Spleen (tissue), 11 donors: ENCODE measurements at regions not wholly inside any gene's neighbourhood (a gene's known extent, or its start where the extent isn't known, plus 50 kb on each side); places are given as distances from the start of the nearest gene placed in this dataset.

Source experiments
- DNase-seq: peaks from one replicate; pipeline ENCODE4 v3.0.0-alpha.2; 2020
- H3K27ac ChIP-seq, 8 donors: fragments of 200-600 bp; sonication (generic) in 7 of 8; 1 replicate in 4 of 8; 2 replicates in 4 of 8; pipeline versions ENCODE4 v1.5.0 to v1.8.0; 2016 to 2021; ENCODE audit warnings: inconsistent platforms in 4 of 8, mild to moderate bottlenecking in 4 of 8, moderate library complexity in 1 of 8
- H3K27me3 ChIP-seq, 7 donors: fragments of 200-600 bp; sonication (generic) in 6 of 7; replicated peaks in 1 of 7; 1 replicate in 4 of 7; 2 replicates in 3 of 7; pipeline versions ENCODE4 v1.5.0 to v1.8.0; 2016 to 2021; ENCODE audit warnings: inconsistent platforms in 3 of 7, mild to moderate bottlenecking in 1 of 7
- H3K36me3 ChIP-seq, 6 donors: fragments of 200-600 bp; sonication (generic) in 5 of 6; 1 replicate in 4 of 6; 2 replicates in 2 of 6; pipeline versions ENCODE4 v1.5.0 to v1.8.0; 2016 to 2021; ENCODE audit warnings: inconsistent platforms in 2 of 6
- H3K4me1 ChIP-seq, 6 donors: fragments of 200-600 bp; sonication (generic) in 5 of 6; 1 replicate in 3 of 6; 2 replicates in 3 of 6; pipeline versions ENCODE4 v1.5.0 to v1.8.0; 2016 to 2021; ENCODE audit warnings: inconsistent platforms in 3 of 6
- H3K4me3 ChIP-seq, 8 donors: fragments of 200-600 bp; sonication (generic) in 7 of 8; 1 replicate in 4 of 8; 2 replicates in 4 of 8; pipeline versions ENCODE4 v1.5.0 to v1.8.0; 2016 to 2021; ENCODE audit warnings: inconsistent platforms in 4 of 8, mild to moderate bottlenecking in 4 of 8, moderate library complexity in 2 of 8
- H3K9me3 ChIP-seq, 8 donors: fragments of 200-600 bp; sonication (generic) in 7 of 8; 1 replicate in 4 of 8; 2 replicates in 4 of 8; pipeline versions ENCODE4 v1.5.0 to v1.8.0; 2016 to 2021; ENCODE audit warnings: inconsistent platforms in 4 of 8
- POLR2A ChIP-seq, 3 donors: fragments of 450-650 bp; IDR thresholded peaks; one replicate each; pipeline ENCODE4 v1.5.1; 2017; ENCODE audit warnings: antibody characterized with exemption in 3 of 3, mild to moderate bottlenecking in 1 of 3
- POLR2AphosphoS5 ChIP-seq, 3 donors: sonication (generic); formaldehyde crosslinking; IDR thresholded peaks; one replicate each; pipeline ENCODE4 v1.5.1; 2017; ENCODE audit warnings: antibody characterized with exemption in 3 of 3
- WGBS, 5 donors: extraction: QIAGEN DNeasy Blood & Tissue Kit in 3 of 5; methylation state at CpG; one replicate each; pipeline versions ENCODE4 v1.1.5 to v1.1.7; 2013 to 2018; 5-methylcytosine and 5-hydroxymethylcytosine counted together
- intact Hi-C: fragments of 100-400 bp; cut with DNase I; formaldehyde crosslinking; loops from one replicate; pipeline ENCODE4 v1.15.0; 2023; ENCODE audit warnings: low total_unique reads
- TF ChIP-seq, protein P1 (sequence below), 11 experiments: fragments of 200-600 bp in 7 of 11; fragments of 450-650 bp in 4 of 11; sonication (generic) in 4 of 11; IDR thresholded peaks in 8 of 11; conservative IDR thresholded peaks in 3 of 11; 1 replicate in 7 of 11; 2 replicates in 4 of 11; pipeline versions ENCODE4 v1.4.0 to v1.8.0; 2016 to 2021; ENCODE audit warnings: antibody characterized with exemption in 11 of 11, inconsistent platforms in 4 of 11, mild to moderate bottlenecking in 1 of 11
- donor health status: healthy with polysubstance abuse.
- donor health status: DM: no; HTN: no; CAD: no; lungs with moderate emphysema.
- donor health status: DM: no; HTN: no; CAD: no.
- donor health status: Bipolar disorder and iron deficiency.
- donor health status: healthy.
- donor health status: DM: no; HTN: no; CAD: no.
- donor health status: DM: yes; HTN: yes; CAD: no.

- intact Hi-C loops: no loop called here
- WGBS, 5 donors: 4 to 16% (median 13%) methylated on average over 4 of the region's 4 CpGs
These were observed 1630.1 kb upstream of the TENM4 start for GRCh38 chr11:81070948-81071347.

DNA sequence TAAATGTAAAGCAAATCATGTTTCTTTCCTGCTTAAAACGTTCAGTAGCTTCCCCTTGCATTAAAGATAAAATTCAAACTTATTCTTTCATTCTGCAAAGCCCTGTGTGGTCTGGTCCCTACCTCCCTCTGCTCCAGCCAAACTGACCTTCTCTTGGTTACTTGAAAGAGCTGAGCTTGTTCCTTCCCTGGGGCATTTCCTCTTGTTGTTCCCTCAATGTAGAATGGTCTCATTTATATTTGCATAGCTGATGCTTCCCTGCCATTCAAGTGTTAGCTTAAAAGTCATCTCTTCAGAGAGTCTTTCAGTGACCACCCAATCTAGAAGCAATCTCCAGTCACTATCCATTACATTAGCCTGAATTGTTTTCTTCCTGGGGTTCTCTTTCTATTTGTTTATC is 1618.5 kb upstream of the TENM4 start:
- Histone ChIP-seq H3K4me1 (no peaks in the 10 kb centered on the region), H3K4me3 (no peak overlapping the region), H3K27me3 (no peaks in the 10 kb centered on the region), H3K36me3 (no peaks in the 10 kb centered on the region), H3K9me3 (no peaks in the 10 kb centered on the region), H3K27ac (no peak overlapping the region)
- intact Hi-C loops: no loop called here
- TF ChIP-seq, protein P1, sequence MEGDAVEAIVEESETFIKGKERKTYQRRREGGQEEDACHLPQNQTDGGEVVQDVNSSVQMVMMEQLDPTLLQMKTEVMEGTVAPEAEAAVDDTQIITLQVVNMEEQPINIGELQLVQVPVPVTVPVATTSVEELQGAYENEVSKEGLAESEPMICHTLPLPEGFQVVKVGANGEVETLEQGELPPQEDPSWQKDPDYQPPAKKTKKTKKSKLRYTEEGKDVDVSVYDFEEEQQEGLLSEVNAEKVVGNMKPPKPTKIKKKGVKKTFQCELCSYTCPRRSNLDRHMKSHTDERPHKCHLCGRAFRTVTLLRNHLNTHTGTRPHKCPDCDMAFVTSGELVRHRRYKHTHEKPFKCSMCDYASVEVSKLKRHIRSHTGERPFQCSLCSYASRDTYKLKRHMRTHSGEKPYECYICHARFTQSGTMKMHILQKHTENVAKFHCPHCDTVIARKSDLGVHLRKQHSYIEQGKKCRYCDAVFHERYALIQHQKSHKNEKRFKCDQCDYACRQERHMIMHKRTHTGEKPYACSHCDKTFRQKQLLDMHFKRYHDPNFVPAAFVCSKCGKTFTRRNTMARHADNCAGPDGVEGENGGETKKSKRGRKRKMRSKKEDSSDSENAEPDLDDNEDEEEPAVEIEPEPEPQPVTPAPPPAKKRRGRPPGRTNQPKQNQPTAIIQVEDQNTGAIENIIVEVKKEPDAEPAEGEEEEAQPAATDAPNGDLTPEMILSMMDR (IDR thresholded peaks at IDR 0.05 in 8 of 11, conservative IDR thresholded peaks at IDR 0.05 in 3 of 11): no peak
- TF ChIP-seq POLR2A (IDR thresholded peaks at IDR 0.05) (no peak), POLR2AphosphoS5 (IDR thresholded peaks at IDR 0.05) (no peak)
- WGBS, 5 donors: 9 to 21% (median 13%) methylated on average over 1 of the region's 1 CpG
- no peak for DNase-seq

More at GRCh38 chr11:81070948-81071347, 1630.1 kb upstream of the TENM4 start:
- no peak overlapping the region for H3K27ac ChIP-seq
- H3K27me3 ChIP-seq: no peaks in the 10 kb centered on the region
- DNase-seq: no peak
- peaks cover 0 to 16% (median 9%) of the 10 kb centered on the region in 6 donors for H3K4me1 ChIP-seq
- no peak overlapping the region for H3K4me3 ChIP-seq
- H3K36me3 ChIP-seq: no peaks in the 10 kb centered on the region
- TF ChIP-seq POLR2A (IDR thresholded peaks at IDR 0.05): no peak
- H3K9me3 ChIP-seq: peaks cover 0 to 3% (median 0%) of the 10 kb centered on the region in 8 donors

DNA sequence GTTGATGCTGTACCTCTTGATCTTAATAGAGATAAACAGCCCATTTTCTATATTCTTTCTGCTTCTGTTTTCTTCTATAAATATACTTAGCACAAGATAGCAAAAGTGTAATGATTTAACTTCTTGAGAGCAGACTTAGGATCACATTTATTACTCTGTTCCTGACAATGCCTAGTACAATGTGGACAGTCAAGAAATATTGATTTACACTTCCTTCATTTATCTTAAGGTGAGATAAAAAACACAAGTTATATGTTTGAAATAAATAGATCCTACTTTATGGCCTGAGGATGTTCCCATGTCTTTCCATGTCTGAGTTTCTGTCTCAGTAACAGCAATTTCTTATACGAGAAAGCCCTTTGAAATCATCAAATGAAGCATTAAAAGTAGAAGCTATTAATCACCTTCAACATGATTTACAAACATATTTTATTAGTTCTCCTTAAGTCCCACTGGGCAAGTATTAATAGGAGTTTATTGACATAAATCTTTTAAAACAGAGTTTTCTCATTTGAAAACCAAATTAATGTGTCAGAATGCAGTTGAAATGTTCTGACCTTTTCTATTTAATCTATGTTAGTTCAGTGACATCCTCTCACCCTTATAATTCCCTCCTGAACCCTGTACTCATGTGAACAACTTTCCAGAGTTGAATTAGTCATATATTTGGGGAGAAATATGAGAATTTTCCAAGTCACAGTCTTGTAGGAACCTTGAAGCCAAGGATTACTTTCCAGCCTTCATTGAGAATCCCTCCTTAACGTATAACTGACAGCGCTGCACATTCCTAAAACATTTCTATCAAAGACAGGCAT is 1611.7 kb upstream of the TENM4 start:
- no peak for TF ChIP-seq POLR2AphosphoS5 (IDR thresholded peaks at IDR 0.05)
- TF ChIP-seq POLR2A (IDR thresholded peaks at IDR 0.05): no peak
- TF ChIP-seq, protein P1 (IDR thresholded peaks at IDR 0.05 in 8 of 11, conservative IDR thresholded peaks at IDR 0.05 in 3 of 11): no peak
- Histone ChIP-seq H3K36me3 (no peaks in the 10 kb centered on the region), H3K27ac (no peak overlapping the region), H3K4me3 (no peak overlapping the region), H3K4me1 (no peaks in the 10 kb centered on the region), H3K27me3 (no peaks in the 10 kb centered on the region), H3K9me3 (no peaks in the 10 kb centered on the region)
- 83 to 93% (median 86%) methylated on average over 3 of the region's 3 CpGs for WGBS, 5 donors
- intact Hi-C loops: no loop called here
- DNase-seq: no peak

DNA sequence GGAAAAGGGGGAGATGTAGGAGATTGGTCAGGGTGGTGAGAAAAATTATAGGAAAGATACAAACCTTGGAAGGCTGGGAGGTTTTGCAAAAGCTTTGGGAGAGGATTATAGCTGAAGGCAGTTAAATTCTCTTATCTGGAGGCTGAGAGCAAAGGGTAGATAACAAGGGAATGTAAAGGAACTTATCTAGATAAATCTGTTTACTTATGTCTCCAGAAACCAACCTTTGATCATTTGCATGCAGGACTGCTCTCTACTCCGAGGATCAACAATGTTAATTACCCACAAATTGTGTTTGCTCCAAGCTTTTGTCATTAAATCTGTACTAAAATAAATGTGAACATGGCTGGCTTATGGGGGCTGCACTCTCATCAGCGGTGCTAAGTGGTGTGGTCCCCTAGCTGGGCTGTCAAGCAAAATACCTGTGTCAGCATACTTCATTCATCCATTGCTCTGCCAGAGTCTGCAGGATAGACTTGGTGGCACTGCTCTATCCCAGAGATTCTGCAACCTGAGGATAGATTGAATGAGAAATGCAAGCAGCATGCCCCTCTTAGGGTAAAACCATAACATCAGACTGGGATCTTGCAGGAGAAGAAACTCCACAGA is 1599.2 kb upstream of the TENM4 start:
- H3K4me1 ChIP-seq: no peaks in the 10 kb centered on the region
- no peak for DNase-seq
- no peaks in the 10 kb centered on the region for H3K36me3 ChIP-seq
- peaks cover 0 to 67% (median 41%) of the 10 kb centered on the region in 8 donors for H3K9me3 ChIP-seq
- no peak overlapping the region for H3K4me3 ChIP-seq
- 45 to 70% (median 61%) methylated on average over 2 of the region's 2 CpGs for WGBS, 5 donors
- H3K27me3 ChIP-seq: no peaks in the 10 kb centered on the region
- H3K27ac ChIP-seq: no peak overlapping the region
- TF ChIP-seq POLR2A (IDR thresholded peaks at IDR 0.05) (no peak), POLR2AphosphoS5 (IDR thresholded peaks at IDR 0.05) (no peak)
- TF ChIP-seq, protein P1 (IDR thresholded peaks at IDR 0.05 in 8 of 11, conservative IDR thresholded peaks at IDR 0.05 in 3 of 11): no peak
- intact Hi-C loops: no loop called here
